HEK293 (cell line): ENCODE measurements at regions not wholly inside any gene's neighbourhood (a gene's known extent, or its start where the extent isn't known, plus 50 kb on each side); places are given as distances from the start of the nearest gene placed in this dataset.
A peak's percentile ranks its signal among the peaks of the same experiment; 100 is the strongest.

ENCODE experiments used
- BCL11B ChIP-seq: fragments of 450-650 bp; formaldehyde crosslinking; IDR thresholded peaks from 2 replicates; pipeline ENCODE4 v1.5.1; 2016; ENCODE audit warnings: low read depth, missing biosample characterization, missing genetic modification characterization
- EGR2 ChIP-seq: fragments of 450-650 bp; formaldehyde crosslinking; IDR thresholded peaks from 2 replicates; pipeline ENCODE4 v1.5.1; 2016; ENCODE audit warnings: low read depth, missing biosample characterization, missing genetic modification characterization
- KLF8 ChIP-seq: fragments of 450-650 bp; formaldehyde crosslinking; IDR thresholded peaks from 2 replicates; pipeline ENCODE4 v1.5.1; 2016; ENCODE audit warnings: missing biosample characterization, missing genetic modification characterization
- SCRT1 ChIP-seq: fragments of 450-650 bp; formaldehyde crosslinking; IDR thresholded peaks from 2 replicates; pipeline ENCODE4 v1.5.1; 2016; ENCODE audit warnings: missing biosample characterization, missing genetic modification characterization, borderline replicate concordance
- SP3 ChIP-seq: fragments of 450-650 bp; formaldehyde crosslinking; IDR thresholded peaks from 2 replicates; pipeline ENCODE4 v1.5.1; 2016; ENCODE audit warnings: missing biosample characterization, missing genetic modification characterization
- TCF7L2 ChIP-seq: IDR thresholded peaks from 2 replicates; pipeline ENCODE4 v1.6.1; 2011; ENCODE audit warnings: low read depth, mild to moderate bottlenecking, inconsistent platforms, low read length, moderate library complexity, borderline replicate concordance
- WT1 ChIP-seq: fragments of 450-650 bp; formaldehyde crosslinking; IDR thresholded peaks from 2 replicates; pipeline ENCODE4 v1.5.1; 2016; ENCODE audit warnings: missing biosample characterization, missing genetic modification characterization
- YY2 ChIP-seq: fragments of 450-650 bp; formaldehyde crosslinking; IDR thresholded peaks from 2 replicates; pipeline ENCODE4 v1.5.1; 2016; ENCODE audit warnings: missing biosample characterization, missing genetic modification characterization
- ZEB2 ChIP-seq: fragments of 450-650 bp; formaldehyde crosslinking; IDR thresholded peaks from 2 replicates; pipeline ENCODE4 v1.5.1; 2016; ENCODE audit warnings: missing biosample characterization, missing genetic modification characterization
- ZFP37 ChIP-seq: fragments of 450-650 bp; formaldehyde crosslinking; IDR thresholded peaks from 2 replicates; pipeline ENCODE4 v1.5.1; 2016; ENCODE audit warnings: missing biosample characterization, missing genetic modification characterization
- ZFP41 ChIP-seq: fragments of 450-650 bp; formaldehyde crosslinking; IDR thresholded peaks from 2 replicates; pipeline ENCODE4 v1.5.1; 2016; ENCODE audit warnings: missing biosample characterization, missing genetic modification characterization, borderline replicate concordance
- ZIC2 ChIP-seq: fragments of 450-650 bp; formaldehyde crosslinking; IDR thresholded peaks from 2 replicates; pipeline ENCODE4 v1.5.1; 2016; ENCODE audit warnings: missing biosample characterization, missing genetic modification characterization
- ZNF138 ChIP-seq: fragments of 450-650 bp; formaldehyde crosslinking; IDR thresholded peaks from 2 replicates; pipeline ENCODE4 v1.5.1; 2016; ENCODE audit warnings: missing biosample characterization, missing genetic modification characterization, borderline replicate concordance
- ZNF16 ChIP-seq: fragments of 450-650 bp; formaldehyde crosslinking; IDR thresholded peaks from 2 replicates; pipeline ENCODE4 v1.5.1; 2016; ENCODE audit warnings: low read depth, missing biosample characterization, missing genetic modification characterization
- ZNF174 ChIP-seq: fragments of 450-650 bp; formaldehyde crosslinking; IDR thresholded peaks from 2 replicates; pipeline ENCODE4 v1.5.0; 2017; ENCODE audit warnings: missing biosample characterization, mild to moderate bottlenecking, missing genetic modification characterization
- ZNF24 ChIP-seq: fragments of 450-650 bp; formaldehyde crosslinking; IDR thresholded peaks from 2 replicates; pipeline ENCODE4 v1.5.1; 2016; ENCODE audit warnings: missing biosample characterization, missing genetic modification characterization
- ZNF324 ChIP-seq: fragments of 450-650 bp; formaldehyde crosslinking; IDR thresholded peaks from 2 replicates; pipeline ENCODE4 v1.5.1; 2016; ENCODE audit warnings: missing biosample characterization, missing genetic modification characterization
- ZNF335 ChIP-seq: fragments of 450-650 bp; formaldehyde crosslinking; conservative IDR thresholded peaks from 2 replicates; pipeline ENCODE4 v1.5.1; 2016; ENCODE audit warnings: missing biosample characterization, missing genetic modification characterization
- ZNF623 ChIP-seq: fragments of 450-650 bp; formaldehyde crosslinking; IDR thresholded peaks from 2 replicates; pipeline ENCODE4 v1.5.1; 2016; ENCODE audit warnings: missing biosample characterization, missing genetic modification characterization
- ZNF768 ChIP-seq: fragments of 450-650 bp; formaldehyde crosslinking; IDR thresholded peaks from 2 replicates; pipeline ENCODE4 v1.5.1; 2018; ENCODE audit warnings: missing biosample characterization, mild to moderate bottlenecking, missing genetic modification characterization
- TF ChIP-seq, protein P1 (sequence below): fragments of 450-650 bp; formaldehyde crosslinking; IDR thresholded peaks from 2 replicates; pipeline ENCODE4 v1.5.1; 2016; ENCODE audit warnings: missing biosample characterization, missing genetic modification characterization
- TF ChIP-seq, protein P2 (sequence below): fragments of 450-650 bp; IDR thresholded peaks from 2 replicates; pipeline ENCODE4 v1.5.1; 2018; ENCODE audit warnings: missing biosample characterization, mild to moderate bottlenecking, missing genetic modification characterization
- TF ChIP-seq, protein P3 (sequence below): fragments of 450-650 bp; formaldehyde crosslinking; IDR thresholded peaks from 2 replicates; pipeline ENCODE4 v1.5.1; 2016; ENCODE audit warnings: missing biosample characterization, missing genetic modification characterization, borderline replicate concordance
- TF ChIP-seq, protein P4 (sequence below): fragments of 450-650 bp; formaldehyde crosslinking; conservative IDR thresholded peaks from 2 replicates; pipeline ENCODE4 v1.5.1; 2016; ENCODE audit warnings: low read depth, missing biosample characterization, missing genetic modification characterization
- TF ChIP-seq, protein P5 (sequence below): fragments of 450-650 bp; formaldehyde crosslinking; IDR thresholded peaks from 2 replicates; pipeline ENCODE4 v1.5.1; 2017; ENCODE audit warnings: missing biosample characterization, mild to moderate bottlenecking, missing genetic modification characterization, moderate library complexity

DNA sequence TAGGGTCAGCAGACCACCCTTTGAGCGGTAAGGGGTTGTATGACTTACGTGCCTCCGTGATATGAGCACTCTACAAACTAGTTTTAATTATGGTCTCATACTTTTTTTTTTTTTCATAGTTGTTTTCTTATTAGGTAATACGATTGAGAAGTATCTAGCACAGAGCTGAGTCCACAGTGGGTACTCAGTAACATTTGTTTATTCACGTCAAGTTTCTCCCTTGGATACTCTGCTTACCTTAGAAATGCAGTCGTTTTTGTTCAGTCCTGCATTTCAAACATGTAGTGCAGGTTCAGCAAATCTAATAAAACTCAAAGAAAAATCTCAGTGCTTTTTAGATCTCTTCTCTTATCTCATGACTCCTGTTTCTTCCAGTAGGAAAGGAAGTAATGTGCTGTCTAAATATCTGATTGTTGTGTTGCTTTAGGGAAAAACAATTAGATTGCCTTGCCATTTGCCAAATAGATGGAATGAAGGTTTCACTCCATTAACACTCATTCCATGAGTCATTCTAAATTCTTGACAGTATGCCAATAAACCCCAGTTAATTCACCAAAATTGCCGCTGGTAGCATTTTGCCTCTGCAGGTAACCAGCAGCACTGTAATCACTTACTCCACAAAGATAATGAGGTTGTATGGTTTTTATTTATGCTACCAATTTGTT is 118.9 kb downstream of the PTCSC3 start (continued):
- TF ChIP-seq, protein P1, sequence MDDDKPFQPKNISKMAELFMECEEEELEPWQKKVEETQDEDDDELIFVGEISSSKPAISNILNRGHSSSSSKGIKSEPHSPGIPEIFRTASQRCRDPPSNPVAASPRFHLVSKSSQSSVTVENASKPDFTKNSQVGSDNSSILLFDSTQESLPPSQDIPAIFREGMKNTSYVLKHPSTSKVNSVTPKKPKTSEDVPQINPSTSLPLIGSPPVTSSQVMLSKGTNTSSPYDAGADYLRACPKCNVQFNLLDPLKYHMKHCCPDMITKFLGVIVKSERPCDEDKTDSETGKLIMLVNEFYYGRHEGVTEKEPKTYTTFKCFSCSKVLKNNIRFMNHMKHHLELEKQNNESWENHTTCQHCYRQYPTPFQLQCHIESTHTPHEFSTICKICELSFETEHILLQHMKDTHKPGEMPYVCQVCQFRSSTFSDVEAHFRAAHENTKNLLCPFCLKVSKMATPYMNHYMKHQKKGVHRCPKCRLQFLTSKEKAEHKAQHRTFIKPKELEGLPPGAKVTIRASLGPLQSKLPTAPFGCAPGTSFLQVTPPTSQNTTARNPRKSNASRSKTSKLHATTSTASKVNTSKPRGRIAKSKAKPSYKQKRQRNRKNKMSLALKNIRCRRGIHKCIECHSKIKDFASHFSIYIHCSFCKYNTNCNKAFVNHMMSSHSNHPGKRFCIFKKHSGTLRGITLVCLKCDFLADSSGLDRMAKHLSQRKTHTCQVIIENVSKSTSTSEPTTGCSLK (tag by site-specific recombination): no peak
- TF ChIP-seq WT1 (no peak), YY2 (tag by site-specific recombination) (no peak), KLF8 (tag by site-specific recombination) (peak; percentile 45; the same call in 1 of the 2 replicates), SCRT1 (tag by site-specific recombination) (no peak), ZNF324 (no peak; the same call in 1 of the 2 replicates), ZFP41 (no peak), ZNF138 (tag by site-specific recombination) (no peak), ZNF623 (tag by site-specific recombination) (no peak), ZNF335 (tag by site-specific recombination) (no peak), BCL11B (no peak), ZIC2 (peak; percentile 55; the same call in 1 of the 2 replicates), ZNF174 (no peak), SP3 (tag by site-specific recombination) (no peak), ZNF24 (tag by site-specific recombination) (peak; percentile 81), ZNF768 (tag by site-specific recombination) (no peak), ZNF16 (tag by site-specific recombination) (no peak), TCF7L2 (no peak), ZEB2 (tag by site-specific recombination) (peak; percentile 50), EGR2 (no peak), ZFP37 (no peak)
- TF ChIP-seq, protein P2, sequence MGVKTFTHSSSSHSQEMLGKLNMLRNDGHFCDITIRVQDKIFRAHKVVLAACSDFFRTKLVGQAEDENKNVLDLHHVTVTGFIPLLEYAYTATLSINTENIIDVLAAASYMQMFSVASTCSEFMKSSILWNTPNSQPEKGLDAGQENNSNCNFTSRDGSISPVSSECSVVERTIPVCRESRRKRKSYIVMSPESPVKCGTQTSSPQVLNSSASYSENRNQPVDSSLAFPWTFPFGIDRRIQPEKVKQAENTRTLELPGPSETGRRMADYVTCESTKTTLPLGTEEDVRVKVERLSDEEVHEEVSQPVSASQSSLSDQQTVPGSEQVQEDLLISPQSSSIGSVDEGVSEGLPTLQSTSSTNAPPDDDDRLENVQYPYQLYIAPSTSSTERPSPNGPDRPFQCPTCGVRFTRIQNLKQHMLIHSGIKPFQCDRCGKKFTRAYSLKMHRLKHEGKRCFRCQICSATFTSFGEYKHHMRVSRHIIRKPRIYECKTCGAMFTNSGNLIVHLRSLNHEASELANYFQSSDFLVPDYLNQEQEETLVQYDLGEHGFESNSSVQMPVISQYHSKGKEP (tag by site-specific recombination): peak; percentile 44; the same call in 1 of the 2 replicates
- TF ChIP-seq, protein P3, sequence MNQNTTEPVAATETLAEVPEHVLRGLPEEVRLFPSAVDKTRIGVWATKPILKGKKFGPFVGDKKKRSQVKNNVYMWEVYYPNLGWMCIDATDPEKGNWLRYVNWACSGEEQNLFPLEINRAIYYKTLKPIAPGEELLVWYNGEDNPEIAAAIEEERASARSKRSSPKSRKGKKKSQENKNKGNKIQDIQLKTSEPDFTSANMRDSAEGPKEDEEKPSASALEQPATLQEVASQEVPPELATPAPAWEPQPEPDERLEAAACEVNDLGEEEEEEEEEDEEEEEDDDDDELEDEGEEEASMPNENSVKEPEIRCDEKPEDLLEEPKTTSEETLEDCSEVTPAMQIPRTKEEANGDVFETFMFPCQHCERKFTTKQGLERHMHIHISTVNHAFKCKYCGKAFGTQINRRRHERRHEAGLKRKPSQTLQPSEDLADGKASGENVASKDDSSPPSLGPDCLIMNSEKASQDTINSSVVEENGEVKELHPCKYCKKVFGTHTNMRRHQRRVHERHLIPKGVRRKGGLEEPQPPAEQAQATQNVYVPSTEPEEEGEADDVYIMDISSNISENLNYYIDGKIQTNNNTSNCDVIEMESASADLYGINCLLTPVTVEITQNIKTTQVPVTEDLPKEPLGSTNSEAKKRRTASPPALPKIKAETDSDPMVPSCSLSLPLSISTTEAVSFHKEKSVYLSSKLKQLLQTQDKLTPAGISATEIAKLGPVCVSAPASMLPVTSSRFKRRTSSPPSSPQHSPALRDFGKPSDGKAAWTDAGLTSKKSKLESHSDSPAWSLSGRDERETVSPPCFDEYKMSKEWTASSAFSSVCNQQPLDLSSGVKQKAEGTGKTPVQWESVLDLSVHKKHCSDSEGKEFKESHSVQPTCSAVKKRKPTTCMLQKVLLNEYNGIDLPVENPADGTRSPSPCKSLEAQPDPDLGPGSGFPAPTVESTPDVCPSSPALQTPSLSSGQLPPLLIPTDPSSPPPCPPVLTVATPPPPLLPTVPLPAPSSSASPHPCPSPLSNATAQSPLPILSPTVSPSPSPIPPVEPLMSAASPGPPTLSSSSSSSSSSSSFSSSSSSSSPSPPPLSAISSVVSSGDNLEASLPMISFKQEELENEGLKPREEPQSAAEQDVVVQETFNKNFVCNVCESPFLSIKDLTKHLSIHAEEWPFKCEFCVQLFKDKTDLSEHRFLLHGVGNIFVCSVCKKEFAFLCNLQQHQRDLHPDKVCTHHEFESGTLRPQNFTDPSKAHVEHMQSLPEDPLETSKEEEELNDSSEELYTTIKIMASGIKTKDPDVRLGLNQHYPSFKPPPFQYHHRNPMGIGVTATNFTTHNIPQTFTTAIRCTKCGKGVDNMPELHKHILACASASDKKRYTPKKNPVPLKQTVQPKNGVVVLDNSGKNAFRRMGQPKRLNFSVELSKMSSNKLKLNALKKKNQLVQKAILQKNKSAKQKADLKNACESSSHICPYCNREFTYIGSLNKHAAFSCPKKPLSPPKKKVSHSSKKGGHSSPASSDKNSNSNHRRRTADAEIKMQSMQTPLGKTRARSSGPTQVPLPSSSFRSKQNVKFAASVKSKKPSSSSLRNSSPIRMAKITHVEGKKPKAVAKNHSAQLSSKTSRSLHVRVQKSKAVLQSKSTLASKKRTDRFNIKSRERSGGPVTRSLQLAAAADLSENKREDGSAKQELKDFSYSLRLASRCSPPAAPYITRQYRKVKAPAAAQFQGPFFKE (tag by site-specific recombination): no peak
- TF ChIP-seq, protein P4, sequence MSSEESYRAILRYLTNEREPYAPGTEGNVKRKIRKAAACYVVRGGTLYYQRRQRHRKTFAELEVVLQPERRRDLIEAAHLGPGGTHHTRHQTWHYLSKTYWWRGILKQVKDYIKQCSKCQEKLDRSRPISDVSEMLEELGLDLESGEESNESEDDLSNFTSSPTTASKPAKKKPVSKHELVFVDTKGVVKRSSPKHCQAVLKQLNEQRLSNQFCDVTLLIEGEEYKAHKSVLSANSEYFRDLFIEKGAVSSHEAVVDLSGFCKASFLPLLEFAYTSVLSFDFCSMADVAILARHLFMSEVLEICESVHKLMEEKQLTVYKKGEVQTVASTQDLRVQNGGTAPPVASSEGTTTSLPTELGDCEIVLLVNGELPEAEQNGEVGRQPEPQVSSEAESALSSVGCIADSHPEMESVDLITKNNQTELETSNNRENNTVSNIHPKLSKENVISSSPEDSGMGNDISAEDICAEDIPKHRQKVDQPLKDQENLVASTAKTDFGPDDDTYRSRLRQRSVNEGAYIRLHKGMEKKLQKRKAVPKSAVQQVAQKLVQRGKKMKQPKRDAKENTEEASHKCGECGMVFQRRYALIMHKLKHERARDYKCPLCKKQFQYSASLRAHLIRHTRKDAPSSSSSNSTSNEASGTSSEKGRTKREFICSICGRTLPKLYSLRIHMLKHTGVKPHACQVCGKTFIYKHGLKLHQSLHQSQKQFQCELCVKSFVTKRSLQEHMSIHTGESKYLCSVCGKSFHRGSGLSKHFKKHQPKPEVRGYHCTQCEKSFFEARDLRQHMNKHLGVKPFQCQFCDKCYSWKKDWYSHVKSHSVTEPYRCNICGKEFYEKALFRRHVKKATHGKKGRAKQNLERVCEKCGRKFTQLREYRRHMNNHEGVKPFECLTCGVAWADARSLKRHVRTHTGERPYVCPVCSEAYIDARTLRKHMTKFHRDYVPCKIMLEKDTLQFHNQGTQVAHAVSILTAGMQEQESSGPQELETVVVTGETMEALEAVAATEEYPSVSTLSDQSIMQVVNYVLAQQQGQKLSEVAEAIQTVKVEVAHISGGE (tag by site-specific recombination): no peak
- TF ChIP-seq, protein P5, sequence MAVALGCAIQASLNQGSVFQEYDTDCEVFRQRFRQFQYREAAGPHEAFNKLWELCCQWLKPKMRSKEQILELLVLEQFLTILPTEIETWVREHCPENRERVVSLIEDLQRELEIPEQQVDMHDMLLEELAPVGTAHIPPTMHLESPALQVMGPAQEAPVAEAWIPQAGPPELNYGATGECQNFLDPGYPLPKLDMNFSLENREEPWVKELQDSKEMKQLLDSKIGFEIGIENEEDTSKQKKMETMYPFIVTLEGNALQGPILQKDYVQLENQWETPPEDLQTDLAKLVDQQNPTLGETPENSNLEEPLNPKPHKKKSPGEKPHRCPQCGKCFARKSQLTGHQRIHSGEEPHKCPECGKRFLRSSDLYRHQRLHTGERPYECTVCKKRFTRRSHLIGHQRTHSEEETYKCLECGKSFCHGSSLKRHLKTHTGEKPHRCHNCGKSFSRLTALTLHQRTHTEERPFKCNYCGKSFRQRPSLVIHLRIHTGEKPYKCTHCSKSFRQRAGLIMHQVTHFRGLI (tag by site-specific recombination): no peak
